GM12878 (cell line): ENCODE measurements at regions not wholly inside any gene's neighbourhood (a gene's known extent, or its start where the extent isn't known, plus 50 kb on each side); places are given as distances from the start of the nearest gene placed in this dataset.

Experiments
- ATAC-seq: fragments of 200-7000 bp; cut with Tn5 transposase; 3 replicates; pipeline ENCODE4 v1.9.1; 2020; ENCODE audit warnings: mild to moderate bottlenecking, moderate library complexity
- BruUV-seq: library from RNA; stranded (reverse); fragments of 400-500 nt; replicated peaks from 2 replicates; lab custom pipeline; 2021; lab: Mats Ljungman, UMichigan
- CTCF ChIA-PET: fragments of 300-600 bp; sonication (Branson Sonifier 250); formaldehyde crosslinking; extraction: SDS; loops from one replicate; lab custom pipeline; 2021; ENCODE audit warnings: inconsistent platforms; lab: Yijun Ruan, JAX
- POLR2A ChIA-PET: fragments of 350-600 bp; formaldehyde crosslinking; extraction: SDS; loops from one replicate; lab custom pipeline; 2021; ENCODE audit warnings: inconsistent platforms; lab: Charles Lee
- RAD21 ChIA-PET: fragments of 300-600 bp; sonication (Branson Sonifier 250); formaldehyde crosslinking; loops from one replicate; lab custom pipeline; 2023; ENCODE audit warnings: antibody characterized with exemption; ENCODE audit not compliant: unreplicated experiment; lab: Charles Lee
- SMC1A ChIA-PET: fragments of 300-600 bp; sonication (Branson Sonifier 250); formaldehyde crosslinking; loops from one replicate; lab custom pipeline; 2023; ENCODE audit not compliant: unreplicated experiment, uncharacterized antibody; lab: Charles Lee
- DNase-seq: peaks from one replicate; pipeline ENCODE4 v3.0.0-alpha.2; 2011; ENCODE audit warnings: low read depth, low spot score
- FAIRE-seq: peaks from 3 replicates; lab custom pipeline; 2011; peaks lifted over from hg19 to GRCh38; lab: Jason Lieb, UNC
- H2AFZ ChIP-seq: 2 replicates; pipeline ENCODE4 v1.6.0; 2011; ENCODE audit warnings: low read depth, low read length, control low read depth; ENCODE audit not compliant: control insufficient read depth
- H3K27ac ChIP-seq: 2 replicates; pipeline ENCODE4 v1.5.1; 2011; ENCODE audit warnings: control low read depth; ENCODE audit not compliant: control insufficient read depth, insufficient read depth
- H3K27me3 ChIP-seq, 2 experiments: replicated peaks in 1 of 2; 2 replicates each; pipeline versions ENCODE4 v1.6.0 to v1.6.1; 2011; ENCODE audit warnings: low read length in 1 of 2; ENCODE audit not compliant: control insufficient read depth in 2 of 2, insufficient read depth in 2 of 2
- H3K36me3 ChIP-seq, 2 experiments: 2 replicates each; pipeline ENCODE4 v1.5.1; 2011; ENCODE audit warnings: low read length in 1 of 2; ENCODE audit not compliant: control insufficient read depth in 2 of 2, insufficient read depth in 2 of 2
- H3K4me1 ChIP-seq: 2 replicates; pipeline ENCODE4 v1.6.1; 2011; ENCODE audit warnings: mild to moderate bottlenecking, low read length, moderate library complexity, mixed read lengths; ENCODE audit not compliant: control insufficient read depth, insufficient read depth
- H3K4me2 ChIP-seq: 2 replicates; pipeline ENCODE4 v1.6.0; 2011; ENCODE audit warnings: control low read depth; ENCODE audit not compliant: control insufficient read depth, insufficient read depth
- H3K4me3 ChIP-seq: fragments of 200-600 bp; sonication (generic); 2 replicates; pipeline ENCODE4 v1.5.1; 2016
- H3K79me2 ChIP-seq: 2 replicates; pipeline ENCODE4 v1.6.0; 2011; ENCODE audit warnings: low read length; ENCODE audit not compliant: control insufficient read depth, insufficient read depth
- H3K9ac ChIP-seq: 2 replicates; pipeline ENCODE4 v1.8.0; 2011; ENCODE audit warnings: low read length, control low read depth, mixed read lengths; ENCODE audit not compliant: control insufficient read depth, insufficient read depth
- H3K9me3 ChIP-seq: replicated peaks from 3 replicates; pipeline ENCODE4 v1.5.1; 2011; ENCODE audit warnings: mild to moderate bottlenecking, low read length; ENCODE audit not compliant: control insufficient read depth, insufficient read depth
- H4K20me1 ChIP-seq: 2 replicates; pipeline ENCODE4 v1.6.0; 2011; ENCODE audit not compliant: control insufficient read depth, insufficient read depth
- BHLHE40 ChIP-seq, 2 experiments: fragments of 450-650 bp in 1 of 2; IDR thresholded peaks; 2 replicates each; pipeline ENCODE4 v1.6.1; 2011 to 2017; ENCODE audit warnings: low read depth in 2 of 2, borderline replicate concordance in 1 of 2, improper control_type of control experiment in 1 of 2, low read length in 1 of 2, mild to moderate bottlenecking in 1 of 2
- CREM ChIP-seq: IDR thresholded peaks from 2 replicates; pipeline ENCODE4 v1.6.1; 2014; ENCODE audit warnings: antibody characterized with exemption, low read depth
- EGR1 ChIP-seq, 2 experiments: IDR thresholded peaks; 1 replicate in 1 of 2; 2 replicates in 1 of 2; pipeline ENCODE4 v1.6.1; 2011 to 2012; ENCODE audit warnings: low read depth in 2 of 2, low read length in 2 of 2, borderline replicate concordance in 1 of 2, mild to moderate bottlenecking in 1 of 2, moderate library complexity in 1 of 2
- EP300 ChIP-seq, 2 experiments: fragments of 150-350 bp in 1 of 2; IDR thresholded peaks; 2 replicates each; pipeline ENCODE4 v1.6.1; 2011 to 2012; ENCODE audit warnings: low read depth in 2 of 2, low read length in 2 of 2, borderline replicate concordance in 1 of 2, improper control_type of control experiment in 1 of 2, inconsistent platforms in 1 of 2; ENCODE audit not compliant: control insufficient read depth in 1 of 2
- FOXK2 ChIP-seq: fragments of 450-650 bp; IDR thresholded peaks from 2 replicates; pipeline ENCODE4 v1.6.1; 2017; ENCODE audit warnings: mild to moderate bottlenecking, moderate library complexity
- HDAC2 ChIP-seq: fragments of 200-600 bp; sonication (generic); IDR thresholded peaks from 2 replicates; pipeline ENCODE4 v1.6.1; 2017
- MEF2B ChIP-seq: fragments of 450-650 bp; IDR thresholded peaks from 2 replicates; pipeline ENCODE4 v1.6.1; 2018; ENCODE audit warnings: mild to moderate bottlenecking, moderate library complexity; ENCODE audit not compliant: partially characterized antibody, poor library complexity, severe bottlenecking
- MTA2 ChIP-seq: fragments of 450-650 bp; IDR thresholded peaks from 2 replicates; pipeline ENCODE4 v1.6.1; 2016; ENCODE audit warnings: low read depth, mild to moderate bottlenecking, moderate library complexity
- MYB ChIP-seq: fragments of 150-350 bp; IDR thresholded peaks from 2 replicates; pipeline ENCODE4 v1.6.1; 2014; ENCODE audit warnings: mild to moderate bottlenecking, low read depth, low read length, borderline replicate concordance
- PAX8 ChIP-seq: fragments of 450-650 bp; IDR thresholded peaks from 2 replicates; pipeline ENCODE4 v1.6.1; 2017; ENCODE audit warnings: mild to moderate bottlenecking, moderate library complexity
- SKIL ChIP-seq: fragments of 450-650 bp; IDR thresholded peaks from 2 replicates; pipeline ENCODE4 v1.6.1; 2017; ENCODE audit warnings: mild to moderate bottlenecking, low read depth, inconsistent platforms; ENCODE audit not compliant: poor library complexity, severe bottlenecking
- SMC3 ChIP-seq: IDR thresholded peaks from 2 replicates; pipeline ENCODE4 v1.6.1; 2011; ENCODE audit warnings: low read length, improper control_type of control experiment, borderline replicate concordance
- STAT1 ChIP-seq: fragments of 450-650 bp; conservative IDR thresholded peaks from 2 replicates; pipeline ENCODE4 v1.6.1; 2014; ENCODE audit warnings: antibody characterized with exemption, mild to moderate bottlenecking
- TBL1XR1 ChIP-seq: IDR thresholded peaks from 2 replicates; pipeline ENCODE4 v1.6.1; 2012; ENCODE audit warnings: low read depth, low read length, improper control_type of control experiment
- WRNIP1 ChIP-seq: IDR thresholded peaks from 2 replicates; pipeline ENCODE4 v1.6.1; 2011; ENCODE audit warnings: low read depth, low read length, improper control_type of control experiment, borderline replicate concordance
- ZNF24 ChIP-seq: fragments of 450-650 bp; IDR thresholded peaks from 2 replicates; pipeline ENCODE4 v1.6.1; 2017; ENCODE audit warnings: antibody characterized with exemption, mild to moderate bottlenecking
- ZZZ3 ChIP-seq: IDR thresholded peaks from 2 replicates; pipeline ENCODE4 v1.6.1; 2011; ENCODE audit warnings: low read depth; ENCODE audit not compliant: control insufficient read depth, insufficient read length
- WGBS: methylation state at CpG from one replicate; pipeline ENCODE4 v1.1.6; 2016; ENCODE audit warnings: low lambda C conversion rate; ENCODE audit not compliant: insufficient replicate concordance, insufficient coverage; ENCODE audit errors: missing lambda C conversion rate; 5-methylcytosine and 5-hydroxymethylcytosine counted together
- in situ Hi-C: fragments of 300-500 bp; cut with MboI; formaldehyde crosslinking; loops from 9 replicates; pipeline ENCODE4 v1.14.3; 2018; ENCODE audit warnings: mixed read lengths
- intact Hi-C: fragments of 100-400 bp; cut with micrococcal nuclease; formaldehyde crosslinking; loops from one replicate; pipeline ENCODE4 v1.14.2; 2022; ENCODE audit not compliant: unreplicated experiment
- TF ChIP-seq, protein P1 (sequence below): fragments of 450-650 bp; IDR thresholded peaks from 2 replicates; pipeline ENCODE4 v1.6.1; 2017; ENCODE audit warnings: low read depth, mild to moderate bottlenecking, moderate library complexity

- TF ChIP-seq MTA2 = peak; percentile 71; the same call in 1 of the 2 replicates
- TF ChIP-seq BHLHE40 (IDR thresholded peaks at IDR 0.05; ENCODE audit: borderline replicate concordance in 1 of 2, low read depth in 2 of 2, low read length in 1 of 2) = peak in 1 of 2 experiments; percentile 19; a peak in 2 of 4 replicates
- peak; percentile 74 for TF ChIP-seq SKIL
These were observed 575.7 kb downstream of the SPOCK3 start (continued) for GRCh38 chr4:166658585-166658984.

DNA sequence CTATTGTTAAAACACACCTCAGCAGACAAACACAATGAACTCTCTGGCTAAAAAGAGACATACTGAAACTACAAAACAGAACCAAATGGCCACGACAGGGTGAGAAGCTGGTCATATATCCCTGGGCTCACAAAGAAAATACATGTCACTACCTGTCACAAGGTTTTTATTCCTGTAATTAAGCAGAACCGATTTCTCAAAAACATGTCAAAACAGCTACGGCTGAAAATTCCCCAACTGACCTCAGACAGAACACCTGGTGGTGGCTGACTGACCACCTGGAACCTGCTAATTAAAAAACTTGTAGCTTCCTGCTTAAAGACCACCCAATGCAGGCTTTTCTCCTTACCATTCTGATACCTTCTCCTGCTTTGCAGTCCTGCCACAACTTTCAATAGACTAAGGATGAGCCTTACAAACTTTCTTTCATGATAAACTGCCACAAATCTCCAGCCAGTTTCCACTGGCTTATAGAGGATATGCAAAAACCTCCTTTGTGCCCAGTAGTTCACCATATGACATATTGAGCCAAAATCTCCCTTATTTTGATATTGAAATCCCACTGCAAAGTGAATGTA, 571.9 kb downstream of the SPOCK3 start:
- no peaks in the 10 kb centered on the region for H3K27me3 ChIP-seq
- H2AFZ ChIP-seq = peak overlapping the region; percentile 56
- intact Hi-C loops (loop anchor here (1.0 to 10.0 kb wide), 6 partner anchors 177 to 622 kb away; no protein-coding TSS in a partner anchor), in situ Hi-C loops (no loop called here)
- DNase-seq (peak; percentile 92), FAIRE-seq (peak; percentile 95), ATAC-seq (peak; percentile 95)
- POLR2A ChIA-PET = interaction anchor here (2.2 kb wide), 1 partner anchor 177 kb away, joined by 9 read pairs; no protein-coding TSS in a partner anchor
- SMC1A ChIA-PET = interaction anchor here (0.9 to 5.7 kb wide), 6 partner anchors 68 to 352 kb away, joined by 4 to 60 read pairs (median 4); no protein-coding TSS in a partner anchor
- peak overlapping the region; percentile 93 for H3K27ac ChIP-seq
- peak overlapping the region; percentile 79 for H3K4me2 ChIP-seq
- RAD21 ChIA-PET = interaction anchor here (0.7 to 1.7 kb wide), 7 partner anchors 29 to 497 kb away, joined by 3 to 46 read pairs (median 3); no protein-coding TSS in a partner anchor
- H3K4me3 ChIP-seq = no peak overlapping the region
- H3K4me1 ChIP-seq = peaks cover 8% of the 10 kb centered on the region
- H3K79me2 ChIP-seq = no peaks in the 10 kb centered on the region
- WGBS = 0% methylated on average over 3 of the region's 3 CpGs
- no peaks in the 10 kb centered on the region for H3K36me3 ChIP-seq
- no peaks in the 10 kb centered on the region for H4K20me1 ChIP-seq
- H3K9ac ChIP-seq = peak overlapping the region; percentile 38
- peaks cover 1% of the 10 kb centered on the region; the same call in 2 of the 3 replicates for H3K9me3 ChIP-seq
- BruUV-seq = no TSS peak
- CTCF ChIA-PET = interaction anchor here (0.6 to 1.6 kb wide), 3 partner anchors 53 to 177 kb away, joined by 3 to 9 read pairs (median 3); no protein-coding TSS in a partner anchor
- TF ChIP-seq PAX8 (peak; percentile 85; the same call in 1 of the 2 replicates), EGR1 (IDR thresholded peaks at IDR 0.05; ENCODE audit: borderline replicate concordance in 1 of 2, low read depth in 2 of 2, low read length in 2 of 2) (no peak), FOXK2 (no peak), HDAC2 (no peak), BHLHE40 (IDR thresholded peaks at IDR 0.05; ENCODE audit: borderline replicate concordance in 1 of 2, low read depth in 2 of 2, low read length in 1 of 2) (peak; percentile 72 to 74), MEF2B (peak; percentile 92), MYB (peak; percentile 72; the same call in 1 of the 2 replicates), ZNF24 (peak; percentile 76), WRNIP1 (no peak), SMC3 (no peak; the same call in 1 of the 2 replicates), CREM (peak; percentile 88), STAT1 (no peak), TBL1XR1 (0 out of 2 replicates have a peak, but pooled peaks have one; percentile 93), EP300 (IDR thresholded peaks at IDR 0.05; ENCODE audit: borderline replicate concordance in 1 of 2, control insufficient read depth in 1 of 2, low read depth in 2 of 2, low read length in 2 of 2) (peak; percentile 100), ZZZ3 (no peak)
- TF ChIP-seq, protein P1, sequence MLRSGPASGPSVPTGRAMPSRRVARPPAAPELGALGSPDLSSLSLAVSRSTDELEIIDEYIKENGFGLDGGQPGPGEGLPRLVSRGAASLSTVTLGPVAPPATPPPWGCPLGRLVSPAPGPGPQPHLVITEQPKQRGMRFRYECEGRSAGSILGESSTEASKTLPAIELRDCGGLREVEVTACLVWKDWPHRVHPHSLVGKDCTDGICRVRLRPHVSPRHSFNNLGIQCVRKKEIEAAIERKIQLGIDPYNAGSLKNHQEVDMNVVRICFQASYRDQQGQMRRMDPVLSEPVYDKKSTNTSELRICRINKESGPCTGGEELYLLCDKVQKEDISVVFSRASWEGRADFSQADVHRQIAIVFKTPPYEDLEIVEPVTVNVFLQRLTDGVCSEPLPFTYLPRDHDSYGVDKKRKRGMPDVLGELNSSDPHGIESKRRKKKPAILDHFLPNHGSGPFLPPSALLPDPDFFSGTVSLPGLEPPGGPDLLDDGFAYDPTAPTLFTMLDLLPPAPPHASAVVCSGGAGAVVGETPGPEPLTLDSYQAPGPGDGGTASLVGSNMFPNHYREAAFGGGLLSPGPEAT = peak; percentile 99
